ENCODE measurements at regions not wholly inside any gene's neighbourhood (a gene's known extent, or its start where the extent isn't known, plus 50 kb on each side); places are given as distances from the start of the nearest gene placed in this dataset.

DNA sequence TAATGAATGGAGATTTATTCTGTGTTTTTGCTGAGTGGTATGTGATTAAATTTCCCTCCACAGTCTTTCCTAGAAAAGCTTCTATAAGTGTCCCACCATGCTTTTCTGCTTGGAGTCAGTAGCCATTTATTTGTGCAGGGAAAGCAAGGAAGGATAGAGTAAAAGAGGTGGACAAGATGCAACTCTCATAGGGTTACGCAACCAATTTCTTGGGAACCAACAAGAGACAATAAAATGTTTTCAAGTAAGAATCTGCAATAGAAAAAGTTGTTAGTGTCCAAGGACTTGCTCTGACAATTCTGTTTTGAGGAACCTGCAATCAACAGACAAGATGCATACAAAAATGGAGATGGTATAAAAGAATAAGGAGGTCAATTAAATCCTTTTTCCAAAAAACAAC is 153.8 kb upstream of the MITF start:
- TF ChIP-seq, protein P1, sequence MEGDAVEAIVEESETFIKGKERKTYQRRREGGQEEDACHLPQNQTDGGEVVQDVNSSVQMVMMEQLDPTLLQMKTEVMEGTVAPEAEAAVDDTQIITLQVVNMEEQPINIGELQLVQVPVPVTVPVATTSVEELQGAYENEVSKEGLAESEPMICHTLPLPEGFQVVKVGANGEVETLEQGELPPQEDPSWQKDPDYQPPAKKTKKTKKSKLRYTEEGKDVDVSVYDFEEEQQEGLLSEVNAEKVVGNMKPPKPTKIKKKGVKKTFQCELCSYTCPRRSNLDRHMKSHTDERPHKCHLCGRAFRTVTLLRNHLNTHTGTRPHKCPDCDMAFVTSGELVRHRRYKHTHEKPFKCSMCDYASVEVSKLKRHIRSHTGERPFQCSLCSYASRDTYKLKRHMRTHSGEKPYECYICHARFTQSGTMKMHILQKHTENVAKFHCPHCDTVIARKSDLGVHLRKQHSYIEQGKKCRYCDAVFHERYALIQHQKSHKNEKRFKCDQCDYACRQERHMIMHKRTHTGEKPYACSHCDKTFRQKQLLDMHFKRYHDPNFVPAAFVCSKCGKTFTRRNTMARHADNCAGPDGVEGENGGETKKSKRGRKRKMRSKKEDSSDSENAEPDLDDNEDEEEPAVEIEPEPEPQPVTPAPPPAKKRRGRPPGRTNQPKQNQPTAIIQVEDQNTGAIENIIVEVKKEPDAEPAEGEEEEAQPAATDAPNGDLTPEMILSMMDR (IDR thresholded peaks at IDR 0.05; ENCODE audit: low read depth, low read length) = no peak
- TF ChIP-seq EZH2phosphoT487 (IDR thresholded peaks at IDR 0.05; ENCODE audit: low read depth) = no peak

Measured in OCI-LY3 (cell line).